NT2/D1 (cell line): ENCODE measurements at regions not wholly inside any gene's neighbourhood (a gene's known extent, or its start where the extent isn't known, plus 50 kb on each side); places are given as distances from the start of the nearest gene placed in this dataset.

ENCODE experiments used
- DNase-seq: peaks from one replicate; pipeline ENCODE4 v3.0.0-alpha.2; 2011; ENCODE audit warnings: low read depth, low spot score
- H3K27me3 ChIP-seq: 2 replicates; pipeline ENCODE4 v1.6.0; 2011; ENCODE audit warnings: mild to moderate bottlenecking; ENCODE audit not compliant: insufficient read length, insufficient read depth
- H3K36me3 ChIP-seq: 2 replicates; pipeline ENCODE4 v1.6.1; 2011; ENCODE audit warnings: mild to moderate bottlenecking, low read length, mixed read lengths; ENCODE audit not compliant: insufficient read depth, insufficient read length
- H3K4me1 ChIP-seq: 2 replicates; pipeline ENCODE4 v1.5.1; 2011; ENCODE audit not compliant: insufficient read depth, insufficient read length
- H3K4me3 ChIP-seq: 2 replicates; pipeline ENCODE4 v1.5.1; 2011; ENCODE audit warnings: low read depth; ENCODE audit not compliant: insufficient read length
- H3K9ac ChIP-seq: 2 replicates; pipeline ENCODE4 v1.6.0; 2011; ENCODE audit warnings: low read depth; ENCODE audit not compliant: insufficient read length
- H3K9me3 ChIP-seq: 2 replicates; pipeline ENCODE4 v1.5.1; 2011; ENCODE audit warnings: mild to moderate bottlenecking, low read length; ENCODE audit not compliant: insufficient read depth
- SUZ12 ChIP-seq: IDR thresholded peaks from 2 replicates; pipeline ENCODE4 v1.6.1; 2011; ENCODE audit not compliant: insufficient read length, insufficient read depth; ENCODE audit errors: extremely low read depth
- YY1 ChIP-seq: IDR thresholded peaks from 2 replicates; pipeline ENCODE4 v1.6.1; 2011; ENCODE audit not compliant: insufficient read length, insufficient read depth
- ZNF274 ChIP-seq: IDR thresholded peaks from 2 replicates; pipeline ENCODE4 v1.6.1; 2011; ENCODE audit warnings: mild to moderate bottlenecking, low read depth, low read length

GRCh38 chr17:5675625-5676421 is 91.5 kb upstream of the NLRP1 start:
- Histone ChIP-seq H3K27me3 (no peaks in the 10 kb centered on the region), H3K4me3 (no peak overlapping the region), H3K9ac (no peak overlapping the region), H3K36me3 (no peaks in the 10 kb centered on the region), H3K4me1 (no peaks in the 10 kb centered on the region), H3K9me3 (peaks cover 5% of the 10 kb centered on the region; the same call in 1 of the 2 replicates)
- no peak for DNase-seq
- TF ChIP-seq YY1 (no peak), ZNF274 (no peak), SUZ12 (no peak)

- Histone ChIP-seq H3K36me3 (no peaks in the 10 kb centered on the region), H3K27me3 (no peaks in the 10 kb centered on the region), H3K4me3 (no peak overlapping the region), H3K9ac (no peak overlapping the region), H3K4me1 (peaks cover 3% of the 10 kb centered on the region), H3K9me3 (peaks cover 5% of the 10 kb centered on the region; the same call in 1 of the 2 replicates)
- no peak for TF ChIP-seq YY1
- no peak for TF ChIP-seq SUZ12
- no peak for TF ChIP-seq ZNF274
- no peak for DNase-seq
These were observed 93.3 kb upstream of the NLRP1 start for GRCh38 chr17:5677620-5678019.

GRCh38 chr17:5678171-5678570 is 93.9 kb upstream of the NLRP1 start:
- Histone ChIP-seq H3K9ac (no peak overlapping the region), H3K9me3 (peaks cover 5% of the 10 kb centered on the region; the same call in 1 of the 2 replicates), H3K36me3 (no peaks in the 10 kb centered on the region), H3K4me1 (peaks cover 3% of the 10 kb centered on the region), H3K27me3 (no peaks in the 10 kb centered on the region), H3K4me3 (no peak overlapping the region)
- TF ChIP-seq ZNF274 (no peak), SUZ12 (no peak), YY1 (no peak)
- no peak for DNase-seq

- no peak for DNase-seq
- no peak overlapping the region for H3K9ac ChIP-seq
- peaks cover 7% of the 10 kb centered on the region for H3K4me1 ChIP-seq
- H3K36me3 ChIP-seq = no peaks in the 10 kb centered on the region
- H3K4me3 ChIP-seq = no peak overlapping the region
- H3K9me3 ChIP-seq = peaks cover 5% of the 10 kb centered on the region; the same call in 1 of the 2 replicates
- TF ChIP-seq YY1 = no peak
- no peak for TF ChIP-seq SUZ12
- TF ChIP-seq ZNF274 = no peak
- no peaks in the 10 kb centered on the region for H3K27me3 ChIP-seq
These were observed 96.5 kb upstream of the NLRP1 start for GRCh38 chr17:5680766-5681165.

- Histone ChIP-seq H3K27me3 (no peaks in the 10 kb centered on the region), H3K9ac (no peak overlapping the region), H3K4me1 (peaks cover 7% of the 10 kb centered on the region), H3K4me3 (no peak overlapping the region), H3K9me3 (peaks cover 5% of the 10 kb centered on the region; the same call in 1 of the 2 replicates), H3K36me3 (no peaks in the 10 kb centered on the region)
- no peak for TF ChIP-seq SUZ12
- TF ChIP-seq ZNF274 = no peak
- no peak for TF ChIP-seq YY1
- DNase-seq = no peak
These were observed 98.9 kb upstream of the NLRP1 start for GRCh38 chr17:5683241-5683640.

- no peaks in the 10 kb centered on the region for H3K27me3 ChIP-seq
- TF ChIP-seq ZNF274 = no peak
- H3K9me3 ChIP-seq = no peaks in the 10 kb centered on the region
- H3K9ac ChIP-seq = no peak overlapping the region
- H3K36me3 ChIP-seq = no peaks in the 10 kb centered on the region
- H3K4me1 ChIP-seq = peaks cover 4% of the 10 kb centered on the region
- H3K4me3 ChIP-seq = no peak overlapping the region
- DNase-seq = no peak
These were observed 101.8 kb upstream of the NLRP1 start for GRCh38 chr17:5686074-5686635.

GRCh38 chr17:5687646-5688045 is 103.3 kb upstream of the NLRP1 start:
- no peak for TF ChIP-seq ZNF274
- no peak for TF ChIP-seq SUZ12
- no peak for TF ChIP-seq YY1

More at GRCh38 chr17:5687646-5688045, 103.3 kb upstream of the NLRP1 start:
- Histone ChIP-seq H3K4me3 (no peak overlapping the region), H3K4me1 (peaks cover 4% of the 10 kb centered on the region), H3K9me3 (no peaks in the 10 kb centered on the region), H3K27me3 (no peaks in the 10 kb centered on the region), H3K36me3 (no peaks in the 10 kb centered on the region), H3K9ac (no peak overlapping the region)
- no peak for DNase-seq
